CD14-positive monocyte (primary cell): ENCODE measurements at regions not wholly inside any gene's neighbourhood (a gene's known extent, or its start where the extent isn't known, plus 50 kb on each side); places are given as distances from the start of the nearest gene placed in this dataset.

Experiments
- DNase-seq, 3 donors: peaks; one replicate each; pipeline ENCODE4 v3.0.0-alpha.2; 2011 to 2022
- H2AFZ ChIP-seq: 2 replicates; pipeline ENCODE4 v1.6.0; 2012; ENCODE audit warnings: mild to moderate bottlenecking, low read depth, low read length, inconsistent platforms; ENCODE audit not compliant: insufficient read depth, poor library complexity, severe bottlenecking
- H3K27ac ChIP-seq, 2 donors: 1 replicate in 1 of 2; 2 replicates in 1 of 2; pipeline ENCODE4 v1.5.1; 2012 to 2013; ENCODE audit warnings: low read length in 2 of 2, control low read depth in 1 of 2, inconsistent platforms in 1 of 2, low read depth in 1 of 2, mild to moderate bottlenecking in 1 of 2
- H3K27me3 ChIP-seq, 2 donors: one replicate each; pipeline versions ENCODE4 v1.6.0 to v1.6.1; 2011 to 2013; ENCODE audit warnings: low read length in 2 of 2; ENCODE audit not compliant: control insufficient read depth in 2 of 2, insufficient read depth in 2 of 2
- H3K36me3 ChIP-seq, 2 donors: replicated peaks in 1 of 2; 1 replicate in 1 of 2; 2 replicates in 1 of 2; pipeline versions ENCODE4 v1.5.1 to v1.6.1; 2012 to 2013; ENCODE audit warnings: low read length in 2 of 2, control low read depth in 1 of 2, inconsistent platforms in 1 of 2, mild to moderate bottlenecking in 1 of 2; ENCODE audit not compliant: insufficient read depth in 2 of 2, control insufficient read depth in 1 of 2
- H3K4me1 ChIP-seq, 2 donors: 1 replicate in 1 of 2; 2 replicates in 1 of 2; pipeline versions ENCODE4 v1.5.1 to v1.6.1; 2012 to 2013; ENCODE audit warnings: low read length in 2 of 2, control low read depth in 1 of 2, inconsistent platforms in 1 of 2, mild to moderate bottlenecking in 1 of 2, moderate library complexity in 1 of 2; ENCODE audit not compliant: insufficient read depth in 2 of 2, control insufficient read depth in 1 of 2
- H3K4me2 ChIP-seq: replicated peaks from 2 replicates; pipeline ENCODE3; 2012; ENCODE audit warnings: low read length, moderate library complexity, mild to moderate bottlenecking; ENCODE audit not compliant: poor library complexity, severe bottlenecking; ENCODE audit errors: extremely low read depth
- H3K4me3 ChIP-seq, 3 experiments: fragments of 200-600 bp in 1 of 3; sonication (generic) in 1 of 3; replicated peaks in 1 of 3; 1 replicate in 2 of 3; 2 replicates in 1 of 3; pipeline ENCODE4 v1.5.1; 2011 to 2013; ENCODE audit warnings: low read length in 3 of 3, mild to moderate bottlenecking in 3 of 3, control low read depth in 2 of 3, low read depth in 2 of 3, inconsistent platforms in 1 of 3, moderate library complexity in 1 of 3
- H3K79me2 ChIP-seq: 2 replicates; pipeline ENCODE4 v1.6.0; 2012; ENCODE audit warnings: mild to moderate bottlenecking, control low read depth, inconsistent platforms, low read length, moderate library complexity; ENCODE audit not compliant: insufficient read depth
- H3K9ac ChIP-seq: 2 replicates; pipeline ENCODE4 v1.6.0; 2017; ENCODE audit warnings: low read length, mild to moderate bottlenecking; ENCODE audit not compliant: insufficient read depth, poor library complexity, severe bottlenecking
- H3K9me3 ChIP-seq, 2 donors: replicated peaks in 1 of 2; 1 replicate in 1 of 2; 2 replicates in 1 of 2; pipeline versions ENCODE4 v1.5.1 to v1.6.1; 2012 to 2013; ENCODE audit warnings: low read length in 2 of 2, control low read depth in 1 of 2; ENCODE audit not compliant: control insufficient read depth in 1 of 2, insufficient read depth in 1 of 2
- H4K20me1 ChIP-seq: 2 replicates; pipeline ENCODE4 v1.6.0; 2012; ENCODE audit warnings: mild to moderate bottlenecking, low read length, control low read depth, moderate library complexity; ENCODE audit not compliant: insufficient read depth
- H3K27ac Mint-ChIP-seq, 7 donors: one replicate each; pipeline ENCODE4 v1.8.0; 2020; ENCODE audit warnings: mild to moderate bottlenecking in 7 of 7, mixed read lengths in 7 of 7, moderate library complexity in 6 of 7, inconsistent platforms in 2 of 7
- H3K27me3 Mint-ChIP-seq, 3 donors: one replicate each; pipeline ENCODE4 v1.8.0; 2021 to 2022; ENCODE audit warnings: low read depth in 3 of 3, mild to moderate bottlenecking in 3 of 3, mixed read lengths in 3 of 3, moderate library complexity in 3 of 3, inconsistent platforms in 1 of 3
- H3K36me3 Mint-ChIP-seq, 2 donors: one replicate each; pipeline ENCODE4 v1.8.0; 2020; ENCODE audit warnings: mixed read lengths in 2 of 2, inconsistent platforms in 1 of 2, mild to moderate bottlenecking in 1 of 2
- H3K4me1 Mint-ChIP-seq: one replicate; pipeline ENCODE4 v1.8.0; 2020; ENCODE audit warnings: mild to moderate bottlenecking, mixed read lengths
- H3K4me3 Mint-ChIP-seq, 2 donors: one replicate each; pipeline ENCODE4 v1.8.0; 2020; ENCODE audit warnings: mild to moderate bottlenecking in 2 of 2, mixed read lengths in 2 of 2, moderate library complexity in 1 of 2
- H3K9me3 Mint-ChIP-seq, 7 donors: one replicate each; pipeline ENCODE4 v1.8.0; 2020 to 2022; ENCODE audit warnings: mixed read lengths in 7 of 7, mild to moderate bottlenecking in 6 of 7, moderate library complexity in 6 of 7, inconsistent platforms in 2 of 7
- WGBS: methylation state at CpG from one replicate; pipeline ENCODE4 v1.1.5; 2013; ENCODE audit warnings: missing lambda C conversion rate; ENCODE audit not compliant: insufficient coverage; 5-methylcytosine and 5-hydroxymethylcytosine counted together
- intact Hi-C, 2 donors: fragments of 100-400 bp; cut with micrococcal nuclease; formaldehyde crosslinking; loops; one replicate each; pipeline versions ENCODE4 v1.15.0 to v1.15.1; 2023
- TF ChIP-seq, protein P1 (sequence below): fragments of 200-600 bp; IDR thresholded peaks from one replicate; pipeline ENCODE4 v1.8.0; 2022; ENCODE audit warnings: antibody characterized with exemption, mild to moderate bottlenecking

- intact Hi-C loops = no loop called here
- Histone ChIP-seq H3K9me3 (peaks cover 0 to 4% of the 10 kb centered on the region in 2 donors), H3K27me3 (no peaks in the 10 kb centered on the region), H2AFZ (no peak overlapping the region), H3K79me2 (no peaks in the 10 kb centered on the region), H3K4me3 (no peak overlapping the region), H3K4me2 (no peak overlapping the region), H3K27ac (no peak overlapping the region), H3K4me1 (no peaks in the 10 kb centered on the region), H3K9ac (no peak overlapping the region), H4K20me1 (no peaks in the 10 kb centered on the region), H3K36me3 (no peaks in the 10 kb centered on the region)
- peaks cover 0 to 9% (median 2%) of the 10 kb centered on the region in 7 donors for H3K9me3 Mint-ChIP-seq
- H3K27ac Mint-ChIP-seq = no peak overlapping the region
- DNase-seq = no peak
- peaks cover 0 to 3% (median 2%) of the 10 kb centered on the region in 3 donors for H3K27me3 Mint-ChIP-seq
- no CpG with 5 or more reads among the region's 2 CpGs for WGBS
- H3K4me1 Mint-ChIP-seq = no peaks in the 10 kb centered on the region
- H3K4me3 Mint-ChIP-seq = no peak overlapping the region
- no peaks in the 10 kb centered on the region for H3K36me3 Mint-ChIP-seq
- TF ChIP-seq, protein P1, sequence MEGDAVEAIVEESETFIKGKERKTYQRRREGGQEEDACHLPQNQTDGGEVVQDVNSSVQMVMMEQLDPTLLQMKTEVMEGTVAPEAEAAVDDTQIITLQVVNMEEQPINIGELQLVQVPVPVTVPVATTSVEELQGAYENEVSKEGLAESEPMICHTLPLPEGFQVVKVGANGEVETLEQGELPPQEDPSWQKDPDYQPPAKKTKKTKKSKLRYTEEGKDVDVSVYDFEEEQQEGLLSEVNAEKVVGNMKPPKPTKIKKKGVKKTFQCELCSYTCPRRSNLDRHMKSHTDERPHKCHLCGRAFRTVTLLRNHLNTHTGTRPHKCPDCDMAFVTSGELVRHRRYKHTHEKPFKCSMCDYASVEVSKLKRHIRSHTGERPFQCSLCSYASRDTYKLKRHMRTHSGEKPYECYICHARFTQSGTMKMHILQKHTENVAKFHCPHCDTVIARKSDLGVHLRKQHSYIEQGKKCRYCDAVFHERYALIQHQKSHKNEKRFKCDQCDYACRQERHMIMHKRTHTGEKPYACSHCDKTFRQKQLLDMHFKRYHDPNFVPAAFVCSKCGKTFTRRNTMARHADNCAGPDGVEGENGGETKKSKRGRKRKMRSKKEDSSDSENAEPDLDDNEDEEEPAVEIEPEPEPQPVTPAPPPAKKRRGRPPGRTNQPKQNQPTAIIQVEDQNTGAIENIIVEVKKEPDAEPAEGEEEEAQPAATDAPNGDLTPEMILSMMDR = no peak
Measured at GRCh38 chr6:50899306-50899870, 80.7 kb downstream of the TFAP2B start.

DNA sequence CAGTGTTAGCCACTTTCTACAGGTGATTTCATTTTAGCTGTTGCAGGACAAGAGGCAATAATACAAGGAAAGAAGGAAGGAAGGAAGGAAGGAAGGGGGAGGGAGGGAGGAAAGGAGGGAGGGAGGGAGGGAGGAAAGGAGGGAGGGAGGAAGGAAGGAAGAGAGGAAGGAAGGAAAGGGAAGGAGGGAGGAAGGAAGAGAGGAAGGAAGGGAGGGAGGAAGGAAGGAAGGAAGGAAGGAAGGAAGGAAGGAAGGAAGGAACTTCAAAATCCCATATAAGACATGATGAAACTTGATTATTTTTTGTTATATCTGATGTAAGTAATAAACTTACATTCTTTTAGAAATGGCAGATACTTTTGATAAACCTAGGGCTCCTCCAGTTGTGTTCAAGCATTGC is 83.6 kb downstream of the TFAP2B start:
- no peaks in the 10 kb centered on the region for H3K27me3 ChIP-seq
- no peak overlapping the region for H3K4me2 ChIP-seq
- Mint-ChIP-seq H3K4me3 (no peak overlapping the region), H3K9me3 (peaks cover 0 to 8% (median 2%) of the 10 kb centered on the region in 7 donors), H3K36me3 (no peaks in the 10 kb centered on the region), H3K27me3 (peaks cover 0 to 2% (median 2%) of the 10 kb centered on the region in 3 donors), H3K4me1 (no peaks in the 10 kb centered on the region), H3K27ac (no peak overlapping the region)
- H4K20me1 ChIP-seq = no peaks in the 10 kb centered on the region
- intact Hi-C loops = no loop called here
- peaks cover 0 to 4% of the 10 kb centered on the region in 2 donors for H3K9me3 ChIP-seq
- no peaks in the 10 kb centered on the region for H3K4me1 ChIP-seq
- no peak overlapping the region for H3K9ac ChIP-seq
- H3K4me3 ChIP-seq = no peak overlapping the region
- no peak overlapping the region for H3K27ac ChIP-seq
- H3K36me3 ChIP-seq = no peaks in the 10 kb centered on the region
- H2AFZ ChIP-seq = no peak overlapping the region
- TF ChIP-seq, protein P1 = no peak
- no peaks in the 10 kb centered on the region for H3K79me2 ChIP-seq
- DNase-seq = no peak
